CD14-positive monocyte (primary cell): ENCODE measurements at regions not wholly inside any gene's neighbourhood (a gene's known extent, or its start where the extent isn't known, plus 50 kb on each side); places are given as distances from the start of the nearest gene placed in this dataset.

ENCODE experiments used
- DNase-seq, 3 donors: peaks; one replicate each; pipeline ENCODE4 v3.0.0-alpha.2; 2011 to 2022
- H2AFZ ChIP-seq: 2 replicates; pipeline ENCODE4 v1.6.0; 2012; ENCODE audit warnings: mild to moderate bottlenecking, low read depth, low read length, inconsistent platforms; ENCODE audit not compliant: insufficient read depth, poor library complexity, severe bottlenecking
- H3K27ac ChIP-seq, 2 donors: 1 replicate in 1 of 2; 2 replicates in 1 of 2; pipeline ENCODE4 v1.5.1; 2012 to 2013; ENCODE audit warnings: low read length in 2 of 2, control low read depth in 1 of 2, inconsistent platforms in 1 of 2, low read depth in 1 of 2, mild to moderate bottlenecking in 1 of 2
- H3K27me3 ChIP-seq, 2 donors: one replicate each; pipeline versions ENCODE4 v1.6.0 to v1.6.1; 2011 to 2013; ENCODE audit warnings: low read length in 2 of 2; ENCODE audit not compliant: control insufficient read depth in 2 of 2, insufficient read depth in 2 of 2
- H3K36me3 ChIP-seq, 2 donors: replicated peaks in 1 of 2; 1 replicate in 1 of 2; 2 replicates in 1 of 2; pipeline versions ENCODE4 v1.5.1 to v1.6.1; 2012 to 2013; ENCODE audit warnings: low read length in 2 of 2, control low read depth in 1 of 2, inconsistent platforms in 1 of 2, mild to moderate bottlenecking in 1 of 2; ENCODE audit not compliant: insufficient read depth in 2 of 2, control insufficient read depth in 1 of 2
- H3K4me1 ChIP-seq, 2 donors: 1 replicate in 1 of 2; 2 replicates in 1 of 2; pipeline versions ENCODE4 v1.5.1 to v1.6.1; 2012 to 2013; ENCODE audit warnings: low read length in 2 of 2, control low read depth in 1 of 2, inconsistent platforms in 1 of 2, mild to moderate bottlenecking in 1 of 2, moderate library complexity in 1 of 2; ENCODE audit not compliant: insufficient read depth in 2 of 2, control insufficient read depth in 1 of 2
- H3K4me2 ChIP-seq: replicated peaks from 2 replicates; pipeline ENCODE3; 2012; ENCODE audit warnings: low read length, moderate library complexity, mild to moderate bottlenecking; ENCODE audit not compliant: poor library complexity, severe bottlenecking; ENCODE audit errors: extremely low read depth
- H3K4me3 ChIP-seq, 3 experiments: fragments of 200-600 bp in 1 of 3; sonication (generic) in 1 of 3; replicated peaks in 1 of 3; 1 replicate in 2 of 3; 2 replicates in 1 of 3; pipeline ENCODE4 v1.5.1; 2011 to 2013; ENCODE audit warnings: low read length in 3 of 3, mild to moderate bottlenecking in 3 of 3, control low read depth in 2 of 3, low read depth in 2 of 3, inconsistent platforms in 1 of 3, moderate library complexity in 1 of 3
- H3K79me2 ChIP-seq: 2 replicates; pipeline ENCODE4 v1.6.0; 2012; ENCODE audit warnings: mild to moderate bottlenecking, control low read depth, inconsistent platforms, low read length, moderate library complexity; ENCODE audit not compliant: insufficient read depth
- H3K9ac ChIP-seq: 2 replicates; pipeline ENCODE4 v1.6.0; 2017; ENCODE audit warnings: low read length, mild to moderate bottlenecking; ENCODE audit not compliant: insufficient read depth, poor library complexity, severe bottlenecking
- H3K9me3 ChIP-seq, 2 donors: replicated peaks in 1 of 2; 1 replicate in 1 of 2; 2 replicates in 1 of 2; pipeline versions ENCODE4 v1.5.1 to v1.6.1; 2012 to 2013; ENCODE audit warnings: low read length in 2 of 2, control low read depth in 1 of 2; ENCODE audit not compliant: control insufficient read depth in 1 of 2, insufficient read depth in 1 of 2
- H4K20me1 ChIP-seq: 2 replicates; pipeline ENCODE4 v1.6.0; 2012; ENCODE audit warnings: mild to moderate bottlenecking, low read length, control low read depth, moderate library complexity; ENCODE audit not compliant: insufficient read depth
- H3K27ac Mint-ChIP-seq, 7 donors: one replicate each; pipeline ENCODE4 v1.8.0; 2020; ENCODE audit warnings: mild to moderate bottlenecking in 7 of 7, mixed read lengths in 7 of 7, moderate library complexity in 6 of 7, inconsistent platforms in 2 of 7
- H3K27me3 Mint-ChIP-seq, 3 donors: one replicate each; pipeline ENCODE4 v1.8.0; 2021 to 2022; ENCODE audit warnings: low read depth in 3 of 3, mild to moderate bottlenecking in 3 of 3, mixed read lengths in 3 of 3, moderate library complexity in 3 of 3, inconsistent platforms in 1 of 3
- H3K36me3 Mint-ChIP-seq, 2 donors: one replicate each; pipeline ENCODE4 v1.8.0; 2020; ENCODE audit warnings: mixed read lengths in 2 of 2, inconsistent platforms in 1 of 2, mild to moderate bottlenecking in 1 of 2
- H3K4me1 Mint-ChIP-seq: one replicate; pipeline ENCODE4 v1.8.0; 2020; ENCODE audit warnings: mild to moderate bottlenecking, mixed read lengths
- H3K4me3 Mint-ChIP-seq, 2 donors: one replicate each; pipeline ENCODE4 v1.8.0; 2020; ENCODE audit warnings: mild to moderate bottlenecking in 2 of 2, mixed read lengths in 2 of 2, moderate library complexity in 1 of 2
- H3K9me3 Mint-ChIP-seq, 7 donors: one replicate each; pipeline ENCODE4 v1.8.0; 2020 to 2022; ENCODE audit warnings: mixed read lengths in 7 of 7, mild to moderate bottlenecking in 6 of 7, moderate library complexity in 6 of 7, inconsistent platforms in 2 of 7
- CTCF ChIP-seq: fragments of 200-600 bp; IDR thresholded peaks from one replicate; pipeline ENCODE4 v1.8.0; 2022; ENCODE audit warnings: antibody characterized with exemption, mild to moderate bottlenecking
- WGBS: methylation state at CpG from one replicate; pipeline ENCODE4 v1.1.5; 2013; ENCODE audit warnings: missing lambda C conversion rate; ENCODE audit not compliant: insufficient coverage; 5-methylcytosine and 5-hydroxymethylcytosine counted together
- intact Hi-C, 2 donors: fragments of 100-400 bp; cut with micrococcal nuclease; formaldehyde crosslinking; loops; one replicate each; pipeline versions ENCODE4 v1.15.0 to v1.15.1; 2023

- peaks cover 0 to 4% (median 1%) of the 10 kb centered on the region in 3 donors for H3K27me3 Mint-ChIP-seq
- intact Hi-C loops: no loop called here
- H3K79me2 ChIP-seq: no peaks in the 10 kb centered on the region
- no peaks in the 10 kb centered on the region for H3K4me1 ChIP-seq
- TF ChIP-seq CTCF: no peak
- no peak overlapping the region for H3K4me3 Mint-ChIP-seq
- H3K4me2 ChIP-seq: no peak overlapping the region
- H3K4me3 ChIP-seq: no peak overlapping the region
- peaks cover 18 to 20% of the 10 kb centered on the region in 2 donors for H3K9me3 ChIP-seq
- no peaks in the 10 kb centered on the region for H3K27me3 ChIP-seq
- 63% methylated on average over 2 of the region's 3 CpGs for WGBS
- H4K20me1 ChIP-seq: no peaks in the 10 kb centered on the region
- no peaks in the 10 kb centered on the region for H3K36me3 ChIP-seq
- H3K9ac ChIP-seq: no peak overlapping the region
- H2AFZ ChIP-seq: no peak overlapping the region
- no peak for DNase-seq
- H3K9me3 Mint-ChIP-seq: peaks cover 18 to 34% (median 25%) of the 10 kb centered on the region in 7 donors
- peaks cover 0 to 4% of the 10 kb centered on the region in 2 donors for H3K36me3 Mint-ChIP-seq
- H3K27ac Mint-ChIP-seq: no peak overlapping the region
- H3K4me1 Mint-ChIP-seq: peaks cover 2% of the 10 kb centered on the region
- H3K27ac ChIP-seq: no peak overlapping the region
Measured at GRCh38 chr12:92389466-92389865, 243.8 kb upstream of the BTG1 start.

- H3K27me3 Mint-ChIP-seq: peaks cover 1 to 6% (median 1%) of the 10 kb centered on the region in 3 donors
- no peaks in the 10 kb centered on the region for H3K4me1 ChIP-seq
- intact Hi-C loops: no loop called here
- H3K27me3 ChIP-seq: no peaks in the 10 kb centered on the region
- H3K27ac Mint-ChIP-seq: no peak overlapping the region
- H3K79me2 ChIP-seq: no peaks in the 10 kb centered on the region
- H3K9me3 Mint-ChIP-seq: peaks cover 0 to 6% (median 2%) of the 10 kb centered on the region in 7 donors
- no peaks in the 10 kb centered on the region for H4K20me1 ChIP-seq
- H3K36me3 Mint-ChIP-seq: no peaks in the 10 kb centered on the region
- H3K9me3 ChIP-seq: no peaks in the 10 kb centered on the region
- no peak overlapping the region for H3K4me3 Mint-ChIP-seq
- H3K36me3 ChIP-seq: no peaks in the 10 kb centered on the region
- no peak overlapping the region for H2AFZ ChIP-seq
- 100% methylated on average over 2 of the region's 2 CpGs for WGBS
- H3K4me3 ChIP-seq: no peak overlapping the region
- H3K4me1 Mint-ChIP-seq: peaks cover 2% of the 10 kb centered on the region
- H3K9ac ChIP-seq: no peak overlapping the region
- TF ChIP-seq CTCF: no peak
- no peak overlapping the region for H3K4me2 ChIP-seq
- no peak overlapping the region for H3K27ac ChIP-seq
- DNase-seq: no peak
Measured at GRCh38 chr12:92385296-92385695, 239.7 kb upstream of the BTG1 start.
